HL-60 (cell line): ENCODE measurements at regions not wholly inside any gene's neighbourhood (a gene's known extent, or its start where the extent isn't known, plus 50 kb on each side); places are given as distances from the start of the nearest gene placed in this dataset.

Experiments used
- CTCF ChIP-seq: IDR thresholded peaks from one replicate; pipeline ENCODE4 v1.5.1; 2011; ENCODE audit warnings: low read length, control low read depth, inconsistent platforms; ENCODE audit not compliant: insufficient read depth
- GABPA ChIP-seq: IDR thresholded peaks from 2 replicates; pipeline ENCODE4 v1.6.1; 2012; ENCODE audit warnings: low read depth
- POLR2AphosphoS5 ChIP-seq: IDR thresholded peaks from 2 replicates; pipeline ENCODE4 v1.6.1; 2012; ENCODE audit warnings: low read depth
- SPI1 ChIP-seq: IDR thresholded peaks from 2 replicates; pipeline ENCODE4 v1.6.1; 2012; ENCODE audit warnings: low read depth, mild to moderate bottlenecking, borderline replicate concordance
- TF ChIP-seq, protein P1 (sequence below): IDR thresholded peaks from 2 replicates; pipeline ENCODE4 v1.6.1; 2012; ENCODE audit warnings: low read depth; ENCODE audit not compliant: insufficient replicate concordance

DNA sequence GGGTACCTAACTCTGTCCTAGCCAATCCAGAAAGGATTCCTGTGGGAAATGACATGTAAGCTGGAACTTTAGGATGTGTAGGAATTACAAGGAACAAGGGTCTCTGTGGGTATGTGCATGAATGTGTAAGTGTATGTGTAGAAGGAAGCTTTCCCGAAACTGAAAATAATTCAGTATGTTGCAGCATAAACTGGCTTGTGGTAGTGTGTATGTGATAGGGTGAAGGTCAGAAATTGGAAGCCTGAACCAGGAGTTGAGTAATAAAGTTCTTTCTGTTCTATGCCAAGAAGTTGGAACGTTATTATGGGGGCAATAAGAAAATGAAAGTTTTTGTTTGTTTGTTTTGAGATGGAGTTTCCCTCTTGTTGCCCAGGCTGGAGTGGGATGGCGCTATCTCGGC, 323.1 kb upstream of the KITLG start:
- TF ChIP-seq POLR2AphosphoS5 (no peak), CTCF (no peak), GABPA (no peak), SPI1 (no peak)
- TF ChIP-seq, protein P1, sequence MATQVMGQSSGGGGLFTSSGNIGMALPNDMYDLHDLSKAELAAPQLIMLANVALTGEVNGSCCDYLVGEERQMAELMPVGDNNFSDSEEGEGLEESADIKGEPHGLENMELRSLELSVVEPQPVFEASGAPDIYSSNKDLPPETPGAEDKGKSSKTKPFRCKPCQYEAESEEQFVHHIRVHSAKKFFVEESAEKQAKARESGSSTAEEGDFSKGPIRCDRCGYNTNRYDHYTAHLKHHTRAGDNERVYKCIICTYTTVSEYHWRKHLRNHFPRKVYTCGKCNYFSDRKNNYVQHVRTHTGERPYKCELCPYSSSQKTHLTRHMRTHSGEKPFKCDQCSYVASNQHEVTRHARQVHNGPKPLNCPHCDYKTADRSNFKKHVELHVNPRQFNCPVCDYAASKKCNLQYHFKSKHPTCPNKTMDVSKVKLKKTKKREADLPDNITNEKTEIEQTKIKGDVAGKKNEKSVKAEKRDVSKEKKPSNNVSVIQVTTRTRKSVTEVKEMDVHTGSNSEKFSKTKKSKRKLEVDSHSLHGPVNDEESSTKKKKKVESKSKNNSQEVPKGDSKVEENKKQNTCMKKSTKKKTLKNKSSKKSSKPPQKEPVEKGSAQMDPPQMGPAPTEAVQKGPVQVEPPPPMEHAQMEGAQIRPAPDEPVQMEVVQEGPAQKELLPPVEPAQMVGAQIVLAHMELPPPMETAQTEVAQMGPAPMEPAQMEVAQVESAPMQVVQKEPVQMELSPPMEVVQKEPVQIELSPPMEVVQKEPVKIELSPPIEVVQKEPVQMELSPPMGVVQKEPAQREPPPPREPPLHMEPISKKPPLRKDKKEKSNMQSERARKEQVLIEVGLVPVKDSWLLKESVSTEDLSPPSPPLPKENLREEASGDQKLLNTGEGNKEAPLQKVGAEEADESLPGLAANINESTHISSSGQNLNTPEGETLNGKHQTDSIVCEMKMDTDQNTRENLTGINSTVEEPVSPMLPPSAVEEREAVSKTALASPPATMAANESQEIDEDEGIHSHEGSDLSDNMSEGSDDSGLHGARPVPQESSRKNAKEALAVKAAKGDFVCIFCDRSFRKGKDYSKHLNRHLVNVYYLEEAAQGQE = no peak
